GM21717 (cell line): ENCODE measurements at regions not wholly inside any gene's neighbourhood (a gene's known extent, or its start where the extent isn't known, plus 50 kb on each side); places are given as distances from the start of the nearest gene placed in this dataset.
"Not testable (repeated sequence)": the region's sequence is repeated elsewhere in the genome, so short reads cannot be mapped to it uniquely, and the experiment has no call there.

ENCODE experiments used
- ATAC-seq: cut with Tn5 transposase; IDR thresholded peaks from one replicate; pipeline ENCODE4 v1.9.1; 2021; ENCODE audit warnings: mild to moderate bottlenecking, moderate library complexity; ENCODE audit not compliant: unreplicated experiment

DNA sequence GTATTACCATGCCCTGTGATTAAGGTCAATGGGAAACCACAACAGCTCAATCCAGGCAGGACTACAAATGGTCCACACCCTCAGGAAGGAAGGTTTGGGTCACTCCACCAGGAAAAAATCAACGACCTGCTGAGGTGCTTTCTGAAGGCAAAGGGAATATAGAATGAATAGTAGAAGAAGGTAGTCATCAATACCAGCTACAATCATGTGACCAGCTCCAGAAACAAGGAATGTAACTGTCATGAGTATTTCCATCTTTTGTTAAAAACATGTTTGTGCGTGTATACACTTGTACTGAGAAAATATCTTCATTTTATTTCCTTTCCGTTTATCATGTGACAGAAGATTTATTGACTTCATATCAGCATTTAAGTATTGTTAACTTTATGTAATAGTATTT lies 2028.6 kb upstream of the PCDH20 start:
- ATAC-seq: not testable (repeated sequence)

DNA sequence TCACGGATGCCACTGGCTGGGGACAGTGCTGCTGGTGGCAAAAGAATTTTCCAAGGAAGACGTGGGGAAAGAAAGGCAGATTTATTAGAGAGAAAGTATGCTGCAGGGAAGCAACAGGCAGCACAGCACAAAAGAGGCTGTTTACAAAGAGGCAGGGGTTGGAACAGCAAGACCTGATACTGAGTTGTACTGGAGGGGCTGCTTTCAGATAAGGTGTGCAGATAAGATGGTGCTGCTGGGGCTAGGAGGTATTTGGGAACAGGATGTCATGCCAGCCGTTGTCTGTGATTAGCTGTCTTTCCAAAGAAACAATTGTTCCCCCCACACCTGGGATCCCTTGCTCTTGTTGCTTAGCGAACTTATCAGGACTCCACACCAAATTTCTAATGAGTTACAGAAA lies 2023.3 kb upstream of the PCDH20 start:
- no peak for ATAC-seq

DNA sequence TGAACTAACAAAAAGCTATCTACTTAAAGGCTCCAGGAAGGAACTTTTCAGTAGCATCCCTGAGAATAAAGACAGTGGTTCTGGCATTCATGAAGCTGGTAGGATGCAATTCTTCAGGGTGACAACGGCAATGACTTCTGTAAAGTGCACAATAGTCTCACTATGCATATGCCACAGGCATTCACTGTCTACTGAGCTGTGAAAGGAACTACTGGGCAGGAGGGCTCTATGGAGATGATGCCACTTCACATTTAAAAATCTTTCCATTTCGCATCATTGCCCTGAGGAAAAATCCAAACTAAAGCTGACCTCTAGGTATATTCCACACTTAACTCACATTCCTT lies 2020.6 kb upstream of the PCDH20 start:
- no peak for ATAC-seq

DNA sequence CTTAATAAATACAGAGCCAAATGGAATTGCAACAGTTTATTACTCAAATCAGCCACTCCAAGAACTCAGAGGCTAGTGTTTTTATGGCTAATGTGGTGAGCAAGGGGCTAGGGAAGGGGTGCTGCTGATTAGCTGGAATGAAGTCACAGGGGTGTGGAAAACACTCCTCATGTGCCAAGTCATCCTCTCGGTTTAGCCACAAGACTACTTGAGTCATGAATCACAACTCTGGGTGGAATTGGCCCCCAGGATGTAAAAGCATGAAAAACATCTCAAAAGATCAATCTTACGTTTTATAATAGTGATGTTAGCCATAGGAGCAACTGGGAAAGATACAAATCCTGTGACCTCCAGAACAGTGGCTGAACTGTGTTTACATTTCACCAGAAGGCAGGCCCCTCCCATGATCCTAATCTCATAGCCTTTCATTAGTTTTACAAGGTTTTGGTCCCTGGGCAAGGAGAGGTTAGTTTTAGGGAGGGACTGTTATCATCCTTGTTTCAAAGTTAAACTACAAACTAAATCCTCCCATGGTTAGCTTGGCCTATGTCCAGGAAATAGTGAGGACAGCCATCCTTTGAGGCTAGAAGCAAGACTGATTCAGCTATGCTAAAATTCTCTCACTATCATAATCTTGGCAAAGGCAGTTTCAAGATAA lies 2020.1 kb upstream of the PCDH20 start:
- ATAC-seq: no peak

DNA sequence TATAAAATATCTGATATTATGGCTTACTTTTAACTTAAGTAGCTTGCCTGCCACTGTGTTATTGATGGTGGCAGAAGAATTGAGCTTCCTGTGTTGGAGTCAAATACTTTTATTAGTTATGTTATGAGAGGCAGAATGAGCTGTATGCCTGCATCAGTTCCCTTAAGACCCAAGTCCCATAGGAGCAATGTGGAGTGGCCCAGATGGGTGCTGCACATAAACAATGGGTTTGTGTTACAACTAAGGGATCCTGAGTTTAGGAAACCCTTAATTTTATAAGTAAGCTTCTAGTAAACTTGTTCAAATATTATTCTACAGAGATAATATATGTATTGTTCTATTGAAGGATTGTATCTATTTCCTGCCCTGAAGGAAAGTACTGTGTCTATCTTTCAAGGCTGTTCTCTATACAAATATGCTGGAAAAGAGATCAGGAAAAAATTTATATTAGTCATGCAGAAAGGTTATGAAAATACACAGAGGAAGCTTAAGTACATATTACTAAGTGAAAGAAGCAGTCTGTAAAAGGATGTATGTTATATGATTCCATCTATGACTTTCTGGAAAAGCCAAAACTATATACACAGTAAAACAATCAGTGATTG lies 2018.0 kb upstream of the PCDH20 start:
- ATAC-seq: no peak

DNA sequence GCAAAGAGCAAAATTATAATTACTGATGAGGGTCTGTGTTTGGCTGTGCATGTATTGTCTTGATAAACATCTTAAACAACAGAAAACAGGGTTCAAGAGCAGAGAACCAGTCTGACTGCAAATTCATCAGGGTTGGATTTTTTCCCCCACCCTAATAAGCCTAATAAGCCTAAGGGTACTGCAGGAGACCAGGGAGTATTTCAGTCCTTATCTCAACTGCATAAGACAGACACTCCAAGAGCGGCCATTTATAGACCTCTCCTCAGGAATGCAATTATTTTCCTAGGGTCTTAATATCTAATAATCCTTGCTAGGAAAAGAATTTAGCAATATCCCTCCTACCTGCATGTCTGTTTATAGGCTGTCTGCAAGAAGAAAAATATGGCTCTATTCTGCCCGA lies 2011.5 kb upstream of the PCDH20 start:
- ATAC-seq: no peak

DNA sequence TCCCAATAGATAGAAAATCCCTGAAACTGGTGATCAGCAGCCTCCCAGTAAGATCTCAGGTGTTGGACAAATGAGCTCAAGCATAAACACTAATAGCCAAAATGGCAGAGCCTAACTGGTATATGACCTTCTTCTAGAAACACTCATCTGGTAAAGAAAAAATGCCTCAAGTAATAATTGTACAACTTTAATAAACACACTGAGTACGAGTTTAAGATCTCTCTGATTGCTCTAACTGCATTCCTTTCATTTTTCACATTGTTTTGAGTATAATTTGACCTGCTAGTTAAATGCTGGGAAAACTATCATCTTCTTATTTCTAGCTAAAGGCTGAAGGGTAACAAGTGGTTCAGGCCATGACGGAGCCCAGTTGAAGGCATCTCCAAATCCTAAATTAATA lies 2009.5 kb upstream of the PCDH20 start:
- no peak for ATAC-seq

DNA sequence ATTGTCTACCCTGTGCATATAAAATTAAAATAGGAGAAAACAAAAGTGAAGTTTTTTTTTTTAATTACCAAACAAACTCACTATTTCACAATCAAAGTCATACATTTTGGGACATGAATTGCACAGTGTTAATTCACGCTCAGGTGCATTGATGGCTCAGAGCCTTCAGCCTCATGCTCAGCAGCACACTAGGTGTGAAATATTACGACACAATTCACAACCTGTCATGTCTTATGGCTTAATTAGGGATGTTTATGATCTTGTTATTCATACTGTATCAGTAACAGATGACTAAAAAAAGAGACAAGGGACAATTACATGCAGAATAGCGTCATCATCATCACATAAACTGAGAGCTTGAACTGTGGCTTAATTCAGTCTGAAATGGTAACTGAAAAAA lies 2005.5 kb upstream of the PCDH20 start:
- ATAC-seq: no peak

DNA sequence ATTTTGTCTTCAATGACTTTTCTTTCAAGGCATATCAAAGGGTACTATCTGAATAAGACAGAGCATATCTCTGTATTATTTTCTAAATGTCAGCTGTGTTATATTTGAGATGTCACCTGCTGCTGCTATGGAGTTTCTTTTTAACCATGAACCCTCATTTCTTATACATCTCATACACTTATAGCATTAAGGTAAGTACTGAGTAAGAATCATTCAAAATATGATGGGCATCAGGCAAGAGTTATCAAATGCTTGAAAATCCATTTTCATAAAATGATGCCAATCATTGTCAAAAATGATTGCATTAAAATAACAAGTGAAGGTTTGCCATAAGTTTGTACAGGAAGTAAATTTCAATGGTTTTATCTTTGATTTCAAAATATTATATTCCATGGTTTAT lies 2005.0 kb upstream of the PCDH20 start:
- ATAC-seq: no peak

DNA sequence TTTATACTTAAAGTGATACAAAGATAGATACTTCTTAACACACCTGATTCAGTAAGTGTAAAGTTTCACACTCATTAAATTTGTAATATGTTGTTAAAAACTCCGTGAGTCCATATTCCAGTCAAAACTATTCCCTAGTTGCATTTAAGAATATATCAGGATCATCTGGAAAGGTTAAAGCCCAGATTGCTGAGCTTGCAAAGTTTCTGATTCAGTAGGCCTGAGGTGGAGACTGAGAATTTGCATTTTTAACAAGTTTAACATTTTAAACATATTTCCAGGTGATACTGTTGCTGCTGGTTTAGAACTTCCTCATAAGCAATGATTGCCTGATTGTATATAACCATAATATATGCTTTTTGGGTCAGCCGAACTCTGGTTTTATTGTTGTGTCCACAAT lies 1998.6 kb upstream of the PCDH20 start:
- no peak for ATAC-seq

DNA sequence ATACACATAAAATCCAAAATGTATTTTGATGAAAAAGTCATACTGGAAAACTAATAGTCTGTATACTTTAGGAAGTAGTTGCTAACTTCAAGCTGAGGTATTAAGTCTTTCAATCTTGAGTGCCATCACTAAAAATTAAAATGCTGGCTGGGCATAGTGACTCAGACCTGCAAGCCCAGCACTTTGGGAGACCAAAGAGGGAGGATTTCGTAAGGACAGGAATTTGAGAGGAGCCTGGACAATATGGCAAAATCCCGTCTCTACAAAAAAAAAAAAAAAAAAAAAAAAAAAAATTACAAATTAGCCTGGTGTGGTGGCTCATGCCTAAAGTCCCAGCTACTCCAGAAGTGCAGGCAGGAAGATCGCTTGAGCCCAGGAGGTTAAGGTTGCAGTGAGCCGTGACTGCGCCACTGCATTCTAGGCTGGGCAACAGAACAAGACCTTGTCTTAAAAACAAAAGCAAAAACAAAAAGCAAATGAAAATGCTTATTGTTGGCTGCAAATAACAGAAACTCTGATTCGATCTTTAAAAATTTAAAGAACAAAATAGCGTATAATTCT lies 1994.2 kb upstream of the PCDH20 start:
- no peak for ATAC-seq

DNA sequence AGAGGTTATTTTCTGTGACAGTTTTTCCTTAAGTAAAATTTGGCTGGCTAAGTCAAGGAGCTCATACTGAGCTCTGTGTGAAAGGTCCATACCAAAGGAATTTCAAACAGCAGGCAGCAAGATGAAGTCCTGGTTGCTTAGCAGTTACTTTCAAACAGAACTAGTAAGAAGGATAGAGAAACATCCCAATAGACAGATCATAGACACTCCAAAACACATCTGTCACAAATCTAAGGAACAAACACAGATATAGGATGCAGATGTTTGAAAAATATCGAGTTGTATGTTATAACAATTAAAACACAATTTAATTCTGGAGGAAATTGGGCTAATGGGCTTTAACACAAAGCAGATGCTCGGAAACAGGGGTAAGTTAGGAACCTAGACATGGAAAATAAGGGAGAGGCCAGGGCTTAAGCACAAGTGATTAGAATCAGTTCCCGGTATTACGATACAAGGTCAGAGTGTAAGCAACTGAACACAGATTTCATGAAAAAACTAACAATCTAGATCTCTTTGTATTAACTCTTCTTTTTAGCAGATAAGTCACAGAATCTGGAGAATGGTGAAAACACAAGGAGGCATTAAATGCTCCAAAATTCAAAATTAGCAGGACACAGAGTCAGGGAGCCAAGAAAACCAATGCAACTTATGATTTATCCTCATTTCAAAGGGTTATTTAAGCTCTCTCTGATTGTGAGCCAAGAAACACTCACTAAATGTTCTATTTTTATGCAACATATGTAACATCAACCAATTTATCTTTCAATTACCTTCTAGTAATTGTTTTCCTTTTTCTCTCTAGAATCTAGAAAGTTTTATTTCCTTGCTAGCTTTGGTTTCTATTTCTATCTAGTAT lies 1992.9 kb upstream of the PCDH20 start:
- no peak for ATAC-seq

DNA sequence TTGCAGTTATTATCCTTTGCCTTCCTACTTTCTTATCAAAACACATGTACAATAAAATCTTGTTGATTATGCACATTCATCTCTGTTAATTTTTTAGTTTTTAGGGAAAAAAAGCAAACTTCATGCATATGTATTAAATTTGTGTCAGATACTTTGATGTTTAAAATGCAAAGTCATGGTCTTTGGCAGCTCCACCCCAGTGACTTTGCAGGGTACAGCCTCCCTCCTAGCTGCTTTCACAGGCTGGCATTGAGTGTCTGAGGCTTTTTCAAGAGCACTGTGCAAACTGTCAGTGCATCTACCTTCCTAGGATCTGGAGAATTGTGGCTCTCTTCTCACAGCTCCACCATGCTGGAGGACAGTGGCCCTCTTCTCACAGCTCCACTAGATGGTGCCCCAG lies 1988.1 kb upstream of the PCDH20 start:
- no peak for ATAC-seq

DNA sequence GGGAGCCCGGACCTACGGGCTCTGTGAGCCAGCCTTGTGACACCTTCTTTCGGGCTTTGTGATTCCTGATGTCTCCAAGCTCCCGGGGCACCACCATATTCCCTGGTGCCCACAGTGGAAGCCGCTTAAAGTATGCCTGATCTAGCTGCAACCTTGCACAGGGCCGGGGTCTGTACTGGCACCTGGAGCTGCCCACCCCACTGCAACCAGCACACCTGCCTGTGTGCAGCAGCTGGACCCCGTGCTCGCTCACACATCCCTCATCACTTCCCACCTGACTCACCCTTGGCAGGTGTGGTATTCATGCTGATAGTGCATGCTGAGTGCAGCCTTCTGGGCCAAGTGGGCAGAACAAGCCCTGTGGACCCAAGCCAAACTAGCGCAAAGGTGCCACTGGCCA lies 1981.1 kb upstream of the PCDH20 start:
- ATAC-seq: no peak

DNA sequence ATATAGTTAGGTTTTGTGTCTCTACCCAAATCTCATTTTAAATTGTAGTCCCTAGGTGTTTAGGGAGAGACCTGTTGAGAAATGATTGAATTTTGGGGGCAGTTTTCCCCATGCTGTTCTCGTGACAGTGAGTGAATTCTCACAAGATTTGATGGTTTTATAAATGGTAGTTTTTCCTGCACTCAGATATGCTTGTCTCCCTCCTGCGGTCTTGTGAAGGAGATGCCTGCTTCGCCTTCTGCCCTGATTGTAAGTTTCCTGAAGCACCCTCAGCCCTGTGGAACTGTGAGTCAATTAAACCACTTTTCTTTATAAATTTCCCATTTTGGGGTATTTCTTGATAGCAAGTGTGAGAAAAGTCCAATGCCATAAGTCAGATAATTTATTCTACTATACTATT lies 1977.5 kb upstream of the PCDH20 start:
- no peak for ATAC-seq

DNA sequence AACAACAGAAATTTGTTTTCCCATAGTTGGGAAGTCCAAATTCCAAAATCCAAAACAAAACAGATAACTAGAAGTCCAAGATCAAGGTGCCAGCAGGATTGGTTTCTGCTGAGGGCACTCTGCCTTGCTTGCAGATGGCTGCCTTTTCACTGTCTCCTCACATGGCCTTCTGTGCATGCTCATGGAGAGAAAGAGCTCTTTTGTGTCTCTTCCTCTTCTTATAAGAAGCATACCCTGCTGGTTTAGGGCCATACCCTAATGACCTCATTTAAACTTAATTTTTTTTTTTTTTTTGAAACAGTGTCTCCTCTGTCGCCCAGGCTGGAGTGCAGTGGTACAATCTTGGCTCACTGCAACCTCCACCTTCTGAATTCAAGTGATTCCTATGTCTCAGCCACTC lies 1974.1 kb upstream of the PCDH20 start:
- ATAC-seq: no peak

DNA sequence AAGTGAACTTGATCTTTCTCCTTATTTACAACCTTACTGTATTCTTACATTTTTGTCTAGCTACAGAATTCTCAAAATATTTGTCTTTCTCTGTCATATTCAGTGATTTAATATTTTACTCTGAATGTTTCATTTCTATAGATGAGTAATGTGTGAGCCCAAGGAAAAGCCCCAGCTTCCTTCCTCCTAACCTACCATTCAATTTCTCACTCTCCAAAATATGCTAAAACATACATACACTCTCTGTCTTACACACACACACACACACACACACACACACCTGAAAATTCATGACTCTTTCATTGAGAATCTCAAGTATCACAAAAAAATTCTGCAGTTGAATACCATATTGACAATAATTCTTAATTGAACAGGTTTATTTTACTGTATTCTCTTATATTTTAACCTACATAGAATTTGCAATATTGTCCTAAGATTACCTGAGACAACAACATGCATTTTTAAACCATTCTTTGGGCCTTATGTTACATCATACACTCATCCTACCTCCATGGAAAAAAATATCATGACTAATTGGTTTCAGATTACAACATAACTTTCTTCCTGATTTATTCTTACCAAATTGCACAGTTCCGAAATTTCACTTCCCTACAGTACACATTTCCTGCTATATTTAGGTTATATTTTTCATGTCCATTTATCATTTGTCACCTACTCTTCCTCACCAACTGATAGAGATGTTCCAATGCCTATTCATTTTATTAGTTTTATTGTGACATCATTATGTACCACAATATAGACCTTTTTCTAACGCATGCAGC lies 1965.6 kb upstream of the PCDH20 start:
- ATAC-seq: no peak

DNA sequence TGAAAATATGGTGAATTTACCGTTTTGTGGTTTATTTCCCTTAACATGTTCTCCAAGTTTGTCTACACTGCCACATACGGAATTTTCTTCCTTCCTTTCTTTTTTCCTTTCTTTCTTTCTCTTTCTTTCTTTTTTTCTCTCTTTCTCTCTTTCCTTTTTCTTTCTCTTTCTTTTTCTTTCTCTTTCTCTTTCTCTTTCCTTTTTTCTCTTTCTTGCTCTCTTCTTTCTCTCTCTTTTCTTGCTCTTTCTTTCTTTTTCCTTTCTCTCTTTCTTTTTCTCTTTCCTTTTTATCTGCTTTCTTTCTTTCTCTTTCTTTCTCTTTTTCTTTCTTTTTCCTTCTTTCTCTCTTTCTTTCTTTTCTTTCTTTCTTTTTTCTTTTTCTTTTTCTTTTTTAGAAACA lies 1962.3 kb upstream of the PCDH20 start:
- no peak for ATAC-seq

DNA sequence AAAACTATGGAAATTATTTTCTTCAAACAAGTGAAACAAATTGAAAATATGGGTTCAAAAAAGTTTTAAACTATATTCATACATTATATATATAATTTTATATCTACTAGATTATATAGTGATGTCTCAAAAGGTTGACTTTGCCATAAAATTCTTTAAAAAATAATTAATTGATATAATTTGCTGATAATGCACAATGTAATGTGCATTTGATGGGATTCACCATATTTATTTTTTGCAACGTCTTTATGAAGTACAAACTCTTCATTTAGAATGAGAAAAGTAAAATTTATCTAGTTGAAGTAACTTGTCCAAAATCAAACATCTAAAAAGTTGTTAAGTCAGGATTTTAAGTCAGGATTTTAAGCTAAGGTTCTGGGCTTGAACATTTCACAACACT lies 1954.5 kb upstream of the PCDH20 start:
- no peak for ATAC-seq

DNA sequence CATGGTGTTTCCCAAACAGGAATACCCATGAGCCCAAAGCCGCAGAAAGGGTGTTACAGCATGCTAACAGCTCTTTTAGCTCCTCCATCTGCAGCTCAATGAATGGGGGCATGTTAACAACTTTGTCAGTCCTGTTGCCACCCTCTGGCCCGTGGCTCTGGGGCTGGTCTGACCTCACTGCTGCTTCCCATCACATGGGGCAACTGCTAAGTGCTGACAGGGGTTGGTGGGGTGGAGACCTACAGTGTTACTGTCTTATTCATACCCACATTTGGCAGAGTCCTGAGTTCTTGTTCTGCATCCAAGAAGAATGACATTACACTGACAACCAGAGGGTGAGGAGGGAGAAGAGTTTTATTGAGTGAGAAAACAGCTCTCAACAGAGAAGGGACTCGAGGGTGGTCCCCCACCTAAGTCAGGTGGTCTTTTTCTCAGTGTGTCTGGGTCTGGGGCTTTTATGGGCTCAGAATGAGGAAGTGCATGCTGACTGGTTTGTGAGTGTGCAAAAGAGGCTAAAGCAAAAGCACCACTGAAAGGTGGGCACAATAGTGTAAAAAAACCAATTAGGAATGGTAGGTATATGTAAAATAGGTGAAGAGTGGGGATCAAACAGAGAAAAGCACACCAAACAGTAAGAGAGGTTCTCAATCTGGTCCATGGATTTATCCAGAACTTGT lies 1952.0 kb upstream of the PCDH20 start:
- ATAC-seq: no peak

DNA sequence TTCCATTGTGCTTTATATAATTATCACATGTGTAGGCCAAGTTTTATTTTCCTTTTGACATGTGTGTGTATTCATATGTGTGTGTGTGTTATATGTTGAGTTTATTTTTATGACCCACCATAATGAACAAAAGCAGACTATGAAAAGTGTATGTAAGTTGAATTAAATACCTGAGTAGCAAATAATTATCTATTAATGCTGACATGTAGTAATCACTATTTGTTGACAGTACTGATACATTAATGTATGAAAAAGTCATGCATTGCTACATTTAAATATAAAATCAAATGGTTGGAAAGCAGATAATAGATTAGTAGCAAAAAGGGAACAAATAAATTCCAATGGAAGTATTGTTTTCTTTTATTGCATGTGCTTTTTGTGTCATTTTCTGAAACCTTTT lies 1948.5 kb upstream of the PCDH20 start:
- ATAC-seq: no peak
